Endothelial cell of umbilical vein (primary cell): ENCODE measurements at regions not wholly inside any gene's neighbourhood (a gene's known extent, or its start where the extent isn't known, plus 50 kb on each side); places are given as distances from the start of the nearest gene placed in this dataset.

ENCODE experiments used
- BruUV-seq: library from RNA; stranded (reverse); fragments of 400-500 nt; replicated peaks from 2 replicates; lab custom pipeline; 2021; lab: Mats Ljungman, UMichigan
- CTCF ChIA-PET: fragments of 300-600, 350-600 bp; sonication (Branson Sonifier 250); formaldehyde crosslinking; loops from one replicate; lab custom pipeline; 2021; ENCODE audit warnings: antibody characterized with exemption, inconsistent platforms; lab: Charles Lee
- POLR2A ChIA-PET: fragments of 300-600, 350-600 bp; sonication (Branson Sonifier 250); formaldehyde crosslinking; loops from one replicate; lab custom pipeline; 2021; ENCODE audit warnings: antibody characterized with exemption, inconsistent platforms; lab: Charles Lee
- DNase-seq: peaks from one replicate; pipeline ENCODE4 v3.0.0-alpha.2; 2011; ENCODE audit warnings: low read depth, low spot score
- FAIRE-seq: peaks from 2 replicates; lab custom pipeline; 2011; peaks lifted over from hg19 to GRCh38; lab: Jason Lieb, UNC
- H2AFZ ChIP-seq: 2 replicates; pipeline ENCODE4 v1.6.0; 2012; ENCODE audit warnings: low read depth, low read length, control low read depth, inconsistent platforms
- H3K27ac ChIP-seq: 2 replicates; pipeline ENCODE4 v1.5.1; 2011; ENCODE audit warnings: low read depth, mild to moderate bottlenecking, control low read depth, low read length, moderate library complexity; ENCODE audit not compliant: insufficient read depth
- H3K27me3 ChIP-seq, 2 experiments: 2 replicates each; pipeline versions ENCODE4 v1.6.0 to v1.6.1; 2011; ENCODE audit warnings: low read length in 2 of 2, mixed read lengths in 1 of 2; ENCODE audit not compliant: control insufficient read depth in 2 of 2, insufficient read depth in 2 of 2
- H3K36me3 ChIP-seq, 2 experiments: 2 replicates in 1 of 2; 3 replicates in 1 of 2; pipeline ENCODE4 v1.5.1; 2011; ENCODE audit warnings: low read length in 2 of 2, mild to moderate bottlenecking in 1 of 2, moderate library complexity in 1 of 2; ENCODE audit not compliant: control insufficient read depth in 2 of 2, insufficient read depth in 2 of 2; ENCODE audit errors: extremely low read depth in 1 of 2
- H3K4me1 ChIP-seq: 3 replicates; pipeline ENCODE4 v1.5.1; 2011; ENCODE audit warnings: mild to moderate bottlenecking, low read length; ENCODE audit not compliant: control insufficient read depth, insufficient read depth; ENCODE audit errors: extremely low read depth
- H3K4me2 ChIP-seq: 2 replicates; pipeline ENCODE4 v1.6.1; 2011; ENCODE audit warnings: low read length, control low read depth, mixed read lengths; ENCODE audit not compliant: insufficient read depth
- H3K4me3 ChIP-seq, 3 experiments: fragments of 200-600 bp in 1 of 3; sonication (generic), shearing (Covaris generic) in 1 of 3; replicated peaks in 1 of 3; 2 replicates each; pipeline ENCODE4 v1.5.1; 2011 to 2016; ENCODE audit warnings: control low read depth in 3 of 3, low read length in 3 of 3, mild to moderate bottlenecking in 2 of 3, inconsistent platforms in 1 of 3, low read depth in 1 of 3, moderate library complexity in 1 of 3; ENCODE audit not compliant: insufficient read depth in 1 of 3
- H3K79me2 ChIP-seq: 2 replicates; pipeline ENCODE4 v1.6.0; 2012; ENCODE audit warnings: low read length, inconsistent platforms; ENCODE audit not compliant: control insufficient read depth, insufficient read depth
- H3K9ac ChIP-seq: replicated peaks from 2 replicates; pipeline ENCODE3; 2011; ENCODE audit warnings: low read length, control low read depth; ENCODE audit not compliant: insufficient read depth; ENCODE audit errors: extremely low read depth
- H3K9me1 ChIP-seq: replicated peaks from 3 replicates; pipeline ENCODE4 v1.6.0; 2011; ENCODE audit warnings: mild to moderate bottlenecking, low read length; ENCODE audit not compliant: control insufficient read depth, insufficient read depth; ENCODE audit errors: extremely low read depth
- H3K9me3 ChIP-seq: replicated peaks from 2 replicates; pipeline ENCODE4 v1.5.1; 2012; ENCODE audit warnings: low read length, inconsistent platforms; ENCODE audit not compliant: control insufficient read depth, insufficient read depth
- H4K20me1 ChIP-seq: replicated peaks from 2 replicates; pipeline ENCODE3; 2011; ENCODE audit warnings: mild to moderate bottlenecking, low read length; ENCODE audit not compliant: control insufficient read depth, insufficient read depth; ENCODE audit errors: extremely low read depth
- EZH2 ChIP-seq: IDR thresholded peaks from 2 replicates; pipeline ENCODE4 v1.6.1; 2012; ENCODE audit warnings: borderline replicate concordance, low read depth, mild to moderate bottlenecking, moderate library complexity, low read length, inconsistent platforms; ENCODE audit not compliant: severe bottlenecking
- FOS ChIP-seq: IDR thresholded peaks from 2 replicates; pipeline ENCODE4 v1.6.1; 2011; ENCODE audit warnings: mild to moderate bottlenecking, low read length, moderate library complexity, borderline replicate concordance; ENCODE audit not compliant: insufficient read depth
- GATA2 ChIP-seq: IDR thresholded peaks from 2 replicates; pipeline ENCODE4 v1.7.0; 2011; ENCODE audit warnings: low read depth, mild to moderate bottlenecking, moderate library complexity, mixed read lengths, low read length; ENCODE audit not compliant: insufficient read length, insufficient read depth
- JUN ChIP-seq: IDR thresholded peaks from 2 replicates; pipeline ENCODE4 v1.6.1; 2011; ENCODE audit warnings: borderline replicate concordance, low read depth; ENCODE audit not compliant: insufficient read length, insufficient read depth
- MYC ChIP-seq: IDR thresholded peaks from one replicate; pipeline ENCODE4 v1.6.1; 2011; ENCODE audit warnings: mild to moderate bottlenecking, low read depth, low read length
- POLR2A ChIP-seq: IDR thresholded peaks from 2 replicates; pipeline ENCODE4 v1.6.1; 2012; ENCODE audit warnings: low read depth, mild to moderate bottlenecking, control low read depth, low read length
- POLR2AphosphoS5 ChIP-seq: IDR thresholded peaks from 2 replicates; pipeline ENCODE4 v1.6.1; 2012; ENCODE audit warnings: low read depth, mild to moderate bottlenecking, control low read depth, low read length, moderate library complexity; ENCODE audit not compliant: insufficient read depth
- dilution Hi-C: fragments of 300-500 bp; cut with MboI; formaldehyde crosslinking; loops from one replicate; pipeline ENCODE4 v1.15.0; 2019; ENCODE audit warnings: low sequenced_read_pairs; ENCODE audit not compliant: extremely low pct_ligation_motif_present
- intact Hi-C: fragments of 100-400 bp; cut with micrococcal nuclease; formaldehyde crosslinking; loops from one replicate; pipeline ENCODE4 v1.10.0; 2022
- TF ChIP-seq, protein P1 (sequence below): IDR thresholded peaks from 2 replicates; pipeline ENCODE4 v1.6.1; 2011; ENCODE audit not compliant: insufficient read depth, insufficient read length
- TF ChIP-seq, protein P2 (sequence below), 2 donors: IDR thresholded peaks; 1 replicate in 1 of 2; 2 replicates in 1 of 2; pipeline ENCODE4 v1.5.1; 2011; ENCODE audit warnings: low read length in 2 of 2, mild to moderate bottlenecking in 2 of 2, moderate library complexity in 2 of 2, control low read depth in 1 of 2, inconsistent platforms in 1 of 2, low read depth in 1 of 2; ENCODE audit not compliant: insufficient read depth in 1 of 2; ENCODE audit errors: extremely low read depth in 1 of 2

DNA sequence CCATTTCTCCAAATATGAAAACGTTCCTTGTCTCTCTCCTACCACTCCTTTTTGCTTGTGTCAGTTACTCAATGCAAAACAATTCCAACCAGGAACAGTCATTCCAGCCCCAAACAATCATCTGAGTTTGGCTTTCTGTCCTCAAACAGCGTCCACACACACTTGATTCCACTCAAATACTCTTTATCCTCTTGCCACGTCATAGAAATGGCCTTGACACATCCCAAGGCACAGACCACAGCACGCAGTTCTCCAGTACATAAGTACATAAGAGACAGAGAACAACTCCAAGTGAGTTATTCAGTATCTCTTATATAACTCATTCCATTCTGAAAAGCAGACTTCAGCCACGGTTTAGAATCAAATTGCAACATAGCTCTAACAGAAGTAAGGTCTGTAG lies 299.2 kb downstream of the RPS29 start:
- Histone ChIP-seq H3K79me2 (no peaks in the 10 kb centered on the region), H3K9me3 (no peaks in the 10 kb centered on the region), H3K4me3 (no peak overlapping the region), H3K36me3 (no peaks in the 10 kb centered on the region), H2AFZ (no peak overlapping the region), H3K4me2 (no peak overlapping the region), H3K27me3 (no peaks in the 10 kb centered on the region), H4K20me1 (no peaks in the 10 kb centered on the region), H3K9me1 (no peaks in the 10 kb centered on the region), H3K27ac (no peak overlapping the region), H3K9ac (no peak overlapping the region), H3K4me1 (no peaks in the 10 kb centered on the region)
- BruUV-seq, result no TSS peak
- DNase-seq (no peak), FAIRE-seq (no peak)
- dilution Hi-C loops, result no loop called here
- ChIA-PET POLR2A (no interaction called here), CTCF (no interaction called here)
- intact Hi-C loops, result no loop called here
- TF ChIP-seq, protein P1, sequence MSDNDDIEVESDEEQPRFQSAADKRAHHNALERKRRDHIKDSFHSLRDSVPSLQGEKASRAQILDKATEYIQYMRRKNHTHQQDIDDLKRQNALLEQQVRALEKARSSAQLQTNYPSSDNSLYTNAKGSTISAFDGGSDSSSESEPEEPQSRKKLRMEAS, result no peak
- no peak for TF ChIP-seq POLR2AphosphoS5
- TF ChIP-seq JUN, result no peak
- TF ChIP-seq POLR2A, result no peak
- TF ChIP-seq MYC, result no peak
- TF ChIP-seq, protein P2, sequence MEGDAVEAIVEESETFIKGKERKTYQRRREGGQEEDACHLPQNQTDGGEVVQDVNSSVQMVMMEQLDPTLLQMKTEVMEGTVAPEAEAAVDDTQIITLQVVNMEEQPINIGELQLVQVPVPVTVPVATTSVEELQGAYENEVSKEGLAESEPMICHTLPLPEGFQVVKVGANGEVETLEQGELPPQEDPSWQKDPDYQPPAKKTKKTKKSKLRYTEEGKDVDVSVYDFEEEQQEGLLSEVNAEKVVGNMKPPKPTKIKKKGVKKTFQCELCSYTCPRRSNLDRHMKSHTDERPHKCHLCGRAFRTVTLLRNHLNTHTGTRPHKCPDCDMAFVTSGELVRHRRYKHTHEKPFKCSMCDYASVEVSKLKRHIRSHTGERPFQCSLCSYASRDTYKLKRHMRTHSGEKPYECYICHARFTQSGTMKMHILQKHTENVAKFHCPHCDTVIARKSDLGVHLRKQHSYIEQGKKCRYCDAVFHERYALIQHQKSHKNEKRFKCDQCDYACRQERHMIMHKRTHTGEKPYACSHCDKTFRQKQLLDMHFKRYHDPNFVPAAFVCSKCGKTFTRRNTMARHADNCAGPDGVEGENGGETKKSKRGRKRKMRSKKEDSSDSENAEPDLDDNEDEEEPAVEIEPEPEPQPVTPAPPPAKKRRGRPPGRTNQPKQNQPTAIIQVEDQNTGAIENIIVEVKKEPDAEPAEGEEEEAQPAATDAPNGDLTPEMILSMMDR (IDR thresholded peaks at IDR 0.05; ENCODE audit: extremely low read depth in 1 of 2, insufficient read depth in 1 of 2, low read depth in 1 of 2, low read length in 2 of 2), result no peak
- TF ChIP-seq GATA2, result no peak
- no peak for TF ChIP-seq FOS
- TF ChIP-seq EZH2, result no peak
